Osteoblast (primary cell): ENCODE measurements at regions not wholly inside any gene's neighbourhood (a gene's known extent, or its start where the extent isn't known, plus 50 kb on each side); places are given as distances from the start of the nearest gene placed in this dataset.

Experiments
- DNase-seq: peaks from one replicate; pipeline ENCODE4 v3.0.0; 2011; ENCODE audit warnings: low spot score, mixed read lengths; ENCODE audit not compliant: insufficient read length; ENCODE audit errors: missing footprints
- H2AFZ ChIP-seq: 2 replicates; pipeline ENCODE4 v1.6.0; 2011; ENCODE audit warnings: mild to moderate bottlenecking, low read length
- H3K27ac ChIP-seq: 2 replicates; pipeline ENCODE4 v1.5.1; 2011; ENCODE audit warnings: mild to moderate bottlenecking, low read depth, low read length, moderate library complexity
- H3K27me3 ChIP-seq: 2 replicates; pipeline ENCODE4 v1.6.0; 2012; ENCODE audit warnings: mild to moderate bottlenecking, control low read depth, inconsistent platforms, low read length, moderate library complexity; ENCODE audit not compliant: insufficient read depth
- H3K36me3 ChIP-seq: 2 replicates; pipeline ENCODE4 v1.5.1; 2011; ENCODE audit warnings: mild to moderate bottlenecking, low read length, control low read depth, moderate library complexity; ENCODE audit not compliant: insufficient read depth
- H3K4me1 ChIP-seq: 2 replicates; pipeline ENCODE4 v1.5.1; 2011; ENCODE audit warnings: mild to moderate bottlenecking, low read length, control low read depth, moderate library complexity; ENCODE audit not compliant: insufficient read depth
- H3K4me2 ChIP-seq: 2 replicates; pipeline ENCODE4 v1.6.0; 2011; ENCODE audit warnings: mild to moderate bottlenecking, low read length; ENCODE audit not compliant: insufficient read depth
- H3K4me3 ChIP-seq: fragments of 200-600 bp; sonication (generic); 3 replicates; pipeline ENCODE4 v1.5.1; 2012; ENCODE audit warnings: mild to moderate bottlenecking, low read length, inconsistent platforms; ENCODE audit not compliant: insufficient read depth
- H3K79me2 ChIP-seq: 2 replicates; pipeline ENCODE4 v1.6.0; 2012; ENCODE audit warnings: mild to moderate bottlenecking, low read length, control low read depth, inconsistent platforms; ENCODE audit not compliant: insufficient read depth
- H3K9me3 ChIP-seq: 2 replicates; pipeline ENCODE4 v1.5.1; 2011; ENCODE audit warnings: low read depth, low read length, control low read depth
- H4K20me1 ChIP-seq: 2 replicates; pipeline ENCODE4 v1.6.0; 2012; ENCODE audit warnings: mild to moderate bottlenecking, low read length, control low read depth; ENCODE audit not compliant: insufficient read depth
- TF ChIP-seq, protein P1 (sequence below): IDR thresholded peaks from 2 replicates; pipeline ENCODE4 v1.5.1; 2011; ENCODE audit warnings: mild to moderate bottlenecking, low read depth, low read length, moderate library complexity; ENCODE audit errors: extremely low read depth

DNA sequence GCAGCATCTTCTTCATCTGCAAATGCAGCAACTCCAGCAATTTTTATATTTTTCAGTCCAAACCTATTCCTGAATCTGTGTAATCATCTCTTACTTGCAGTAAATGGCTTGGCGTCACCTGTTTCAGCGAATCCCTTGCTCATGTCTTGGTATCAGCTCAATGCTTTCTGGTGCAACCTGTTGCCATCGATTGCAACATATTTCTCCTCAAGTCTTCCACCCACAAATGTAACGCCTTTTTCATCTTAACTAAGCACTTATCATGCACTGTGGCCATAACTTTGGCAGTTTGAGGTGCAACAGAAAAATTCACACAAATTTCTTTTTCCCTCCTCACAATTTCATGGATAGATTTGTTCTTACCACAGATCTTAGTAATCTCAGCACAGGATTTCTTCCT, 168.3 kb downstream of the HERPUD2 start:
- Histone ChIP-seq H3K27ac (no peak overlapping the region), H3K27me3 (peaks cover 4% of the 10 kb centered on the region), H4K20me1 (no peaks in the 10 kb centered on the region), H3K4me1 (no peaks in the 10 kb centered on the region), H3K9me3 (no peaks in the 10 kb centered on the region), H3K4me3 (no peak overlapping the region), H3K79me2 (no peaks in the 10 kb centered on the region), H3K4me2 (no peak overlapping the region), H3K36me3 (no peaks in the 10 kb centered on the region), H2AFZ (no peak overlapping the region)
- TF ChIP-seq, protein P1, sequence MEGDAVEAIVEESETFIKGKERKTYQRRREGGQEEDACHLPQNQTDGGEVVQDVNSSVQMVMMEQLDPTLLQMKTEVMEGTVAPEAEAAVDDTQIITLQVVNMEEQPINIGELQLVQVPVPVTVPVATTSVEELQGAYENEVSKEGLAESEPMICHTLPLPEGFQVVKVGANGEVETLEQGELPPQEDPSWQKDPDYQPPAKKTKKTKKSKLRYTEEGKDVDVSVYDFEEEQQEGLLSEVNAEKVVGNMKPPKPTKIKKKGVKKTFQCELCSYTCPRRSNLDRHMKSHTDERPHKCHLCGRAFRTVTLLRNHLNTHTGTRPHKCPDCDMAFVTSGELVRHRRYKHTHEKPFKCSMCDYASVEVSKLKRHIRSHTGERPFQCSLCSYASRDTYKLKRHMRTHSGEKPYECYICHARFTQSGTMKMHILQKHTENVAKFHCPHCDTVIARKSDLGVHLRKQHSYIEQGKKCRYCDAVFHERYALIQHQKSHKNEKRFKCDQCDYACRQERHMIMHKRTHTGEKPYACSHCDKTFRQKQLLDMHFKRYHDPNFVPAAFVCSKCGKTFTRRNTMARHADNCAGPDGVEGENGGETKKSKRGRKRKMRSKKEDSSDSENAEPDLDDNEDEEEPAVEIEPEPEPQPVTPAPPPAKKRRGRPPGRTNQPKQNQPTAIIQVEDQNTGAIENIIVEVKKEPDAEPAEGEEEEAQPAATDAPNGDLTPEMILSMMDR = no peak
- no peak for DNase-seq

DNA sequence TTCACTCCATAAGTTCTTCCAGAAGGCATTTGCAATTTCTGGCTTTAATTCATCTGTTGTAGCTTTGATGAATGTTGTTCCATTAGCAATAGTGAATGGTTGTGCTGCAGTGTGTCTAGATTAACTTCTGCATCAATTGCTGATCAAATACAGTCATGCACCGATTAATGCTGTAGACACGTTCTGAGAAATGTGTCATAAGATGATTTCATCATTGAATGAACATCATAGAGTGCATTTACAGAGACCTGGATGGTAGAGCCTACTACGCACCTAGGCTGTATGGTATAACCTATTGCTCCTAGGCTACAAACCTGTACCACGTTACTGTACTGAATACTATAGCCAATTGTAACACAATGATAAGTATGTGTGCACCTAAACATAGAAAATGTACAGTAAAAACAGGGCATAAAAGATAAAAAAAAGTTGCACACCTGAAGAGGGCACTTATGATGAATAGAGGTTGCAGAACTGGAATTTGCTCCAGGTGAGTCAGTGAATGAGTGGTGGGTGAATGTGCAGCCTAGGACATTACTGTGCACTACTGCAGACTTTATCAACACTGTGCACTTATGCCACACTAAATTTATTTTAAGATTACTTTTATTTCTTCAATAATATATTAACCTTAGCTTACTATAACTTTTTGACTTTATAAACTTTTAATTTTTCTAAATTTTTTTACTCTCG, 170.7 kb downstream of the HERPUD2 start:
- no peaks in the 10 kb centered on the region for H3K36me3 ChIP-seq
- no peak overlapping the region for H3K4me3 ChIP-seq
- H3K4me2 ChIP-seq = no peak overlapping the region
- H3K4me1 ChIP-seq = no peaks in the 10 kb centered on the region
- no peak overlapping the region for H2AFZ ChIP-seq
- DNase-seq = no peak
- H3K9me3 ChIP-seq = no peaks in the 10 kb centered on the region
- no peaks in the 10 kb centered on the region for H3K79me2 ChIP-seq
- no peaks in the 10 kb centered on the region for H4K20me1 ChIP-seq
- TF ChIP-seq, protein P1 = no peak
- H3K27me3 ChIP-seq = peaks cover 11% of the 10 kb centered on the region
- no peak overlapping the region for H3K27ac ChIP-seq

DNA sequence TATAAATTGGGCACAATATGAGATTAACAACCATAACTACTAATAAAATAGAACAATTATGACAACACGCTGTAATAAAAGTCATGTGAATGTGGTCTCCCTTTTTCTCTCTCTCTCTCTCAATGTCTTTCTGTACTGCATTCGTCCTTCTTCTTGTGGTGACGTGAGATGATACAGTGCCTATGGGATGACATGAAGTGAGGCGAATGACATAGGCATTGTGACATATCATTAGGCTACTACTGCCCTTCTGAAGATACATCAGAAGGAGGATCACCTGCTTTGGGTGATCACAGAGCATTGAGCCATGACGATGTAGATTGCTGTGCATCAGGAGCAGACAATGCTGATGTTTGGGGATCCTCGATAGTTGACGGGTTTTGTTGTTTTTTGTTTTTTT, 171.6 kb downstream of the HERPUD2 start:
- no peak overlapping the region for H3K27ac ChIP-seq
- no peaks in the 10 kb centered on the region for H3K79me2 ChIP-seq
- TF ChIP-seq, protein P1 = no peak
- H3K4me3 ChIP-seq = no peak overlapping the region
- no peaks in the 10 kb centered on the region for H4K20me1 ChIP-seq
- no peaks in the 10 kb centered on the region for H3K36me3 ChIP-seq
- no peaks in the 10 kb centered on the region for H3K4me1 ChIP-seq
- H3K9me3 ChIP-seq = no peaks in the 10 kb centered on the region
- H3K4me2 ChIP-seq = no peak overlapping the region
- no peak for DNase-seq
- H2AFZ ChIP-seq = no peak overlapping the region
- peaks cover 13% of the 10 kb centered on the region for H3K27me3 ChIP-seq

DNA sequence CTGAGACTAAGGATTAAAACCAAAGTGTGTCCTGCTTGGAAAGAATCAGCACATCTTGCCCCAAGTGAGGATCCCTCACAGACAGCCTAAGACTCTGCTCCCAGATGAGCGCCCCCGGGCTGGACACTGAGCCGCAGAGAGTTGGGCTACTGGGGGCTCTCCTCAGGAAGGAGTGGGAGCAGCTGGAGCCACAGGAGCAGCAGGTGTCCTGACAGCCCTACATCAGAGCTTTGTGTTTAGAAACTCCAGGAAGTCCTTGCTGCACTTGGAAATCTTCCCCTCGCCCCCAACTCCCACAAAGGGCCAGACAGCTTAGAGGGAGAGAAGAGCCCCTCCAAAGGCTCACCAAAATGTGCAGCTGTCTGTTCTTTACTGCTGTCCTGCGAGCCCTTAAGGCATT, 172.2 kb downstream of the HERPUD2 start:
- H3K4me1 ChIP-seq = no peaks in the 10 kb centered on the region
- H3K27ac ChIP-seq = no peak overlapping the region
- no peak for DNase-seq
- H3K79me2 ChIP-seq = no peaks in the 10 kb centered on the region
- no peaks in the 10 kb centered on the region for H3K9me3 ChIP-seq
- no peak overlapping the region for H2AFZ ChIP-seq
- no peak overlapping the region for H3K4me2 ChIP-seq
- H3K36me3 ChIP-seq = no peaks in the 10 kb centered on the region
- H3K4me3 ChIP-seq = no peak overlapping the region
- TF ChIP-seq, protein P1 = no peak
- peaks cover 11% of the 10 kb centered on the region for H3K27me3 ChIP-seq
- no peaks in the 10 kb centered on the region for H4K20me1 ChIP-seq
